ENCODE measurements at regions not wholly inside any gene's neighbourhood (a gene's known extent, or its start where the extent isn't known, plus 50 kb on each side); places are given as distances from the start of the nearest gene placed in this dataset.
"Not testable (repeated sequence)": the region's sequence is repeated elsewhere in the genome, so short reads cannot be mapped to it uniquely, and the experiment has no call there.

DNA sequence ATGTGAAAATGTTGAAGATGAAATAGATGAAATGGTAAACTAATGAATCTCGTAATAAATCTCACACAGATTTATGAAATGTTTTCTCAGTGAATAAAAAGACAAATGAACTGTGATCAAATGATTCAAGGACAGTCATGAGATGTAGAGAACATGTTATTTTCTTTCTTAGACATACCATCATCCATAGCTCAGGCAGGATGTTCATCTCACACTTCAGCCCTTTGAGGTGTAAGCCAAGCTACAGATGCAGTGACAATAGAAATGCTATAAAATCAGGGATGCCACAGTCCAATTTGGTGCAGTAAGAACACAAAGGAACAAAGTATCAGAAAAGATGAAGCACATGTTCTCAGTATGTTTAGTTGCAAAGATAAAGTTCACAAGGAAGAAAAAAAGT, 242.7 kb upstream of the KRR1 start:
- DNase-seq: no peak

GRCh38 chr12:75751769-75752471, 240.5 kb upstream of the KRR1 start:
- no peak for DNase-seq

- no peak for DNase-seq
Observed at GRCh38 chr12:75750716-75751306, 239.4 kb upstream of the KRR1 start.

GRCh38 chr12:75748990-75749389, 237.6 kb upstream of the KRR1 start:
- not testable (repeated sequence) for DNase-seq

- DNase-seq: no peak
Observed at GRCh38 chr12:75748136-75748535, 236.7 kb upstream of the KRR1 start.

GRCh38 chr12:75747572-75748021, 236.2 kb upstream of the KRR1 start:
- no peak for DNase-seq

- no peak for DNase-seq
Observed at GRCh38 chr12:75746621-75747020, 235.2 kb upstream of the KRR1 start.

GRCh38 chr12:75744607-75745256, 233.3 kb upstream of the KRR1 start:
- DNase-seq: no peak

DNA sequence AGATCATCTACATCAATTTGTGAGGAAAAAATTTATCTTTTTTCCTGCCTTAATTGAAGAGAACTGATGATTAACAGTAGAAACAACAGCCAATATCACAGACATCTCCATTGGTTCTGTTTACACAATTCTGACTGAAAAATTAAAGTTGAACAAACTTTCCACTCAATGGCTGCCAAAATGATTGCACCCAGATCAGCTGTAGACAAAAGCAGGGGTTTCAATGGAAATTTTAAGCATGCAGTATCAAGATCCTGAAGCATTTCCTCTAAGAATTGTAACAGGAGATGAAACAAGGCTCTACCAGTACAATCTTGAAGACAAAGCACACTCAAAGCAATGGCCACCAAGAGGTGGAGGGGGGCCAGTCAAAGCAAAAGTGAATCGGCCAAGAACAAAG, 231.6 kb upstream of the KRR1 start:
- DNase-seq: no peak

GRCh38 chr12:75742048-75742447, 230.6 kb upstream of the KRR1 start:
- DNase-seq: no peak

GRCh38 chr12:75739912-75740311, 228.5 kb upstream of the KRR1 start:
- DNase-seq: no peak

DNA sequence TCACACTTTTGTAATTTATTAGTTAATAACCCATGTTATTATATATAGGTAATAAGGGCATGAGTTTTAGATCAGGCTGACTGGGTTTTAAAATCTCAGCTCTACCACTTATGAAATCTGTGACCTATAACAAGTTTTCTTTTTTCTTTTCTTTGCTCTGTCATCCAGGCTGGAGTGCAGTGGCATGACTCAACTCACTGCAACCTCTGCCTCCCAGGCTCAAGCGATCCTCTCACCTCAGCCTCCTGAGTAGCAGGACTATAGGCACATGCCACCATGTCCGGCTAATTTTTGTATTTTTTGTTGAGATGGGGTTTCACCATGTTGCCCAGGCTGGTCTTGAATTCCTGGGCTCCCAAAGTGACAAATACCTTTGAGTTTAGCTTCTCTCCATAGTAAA, 227.7 kb upstream of the KRR1 start:
- DNase-seq: not testable (repeated sequence)

- no peak for DNase-seq
Observed at GRCh38 chr12:75738486-75738885, 227.1 kb upstream of the KRR1 start.

GRCh38 chr12:75735853-75736252, 224.4 kb upstream of the KRR1 start:
- DNase-seq: no peak

GRCh38 chr12:75728826-75729225, 217.4 kb upstream of the KRR1 start:
- no peak for DNase-seq

DNA sequence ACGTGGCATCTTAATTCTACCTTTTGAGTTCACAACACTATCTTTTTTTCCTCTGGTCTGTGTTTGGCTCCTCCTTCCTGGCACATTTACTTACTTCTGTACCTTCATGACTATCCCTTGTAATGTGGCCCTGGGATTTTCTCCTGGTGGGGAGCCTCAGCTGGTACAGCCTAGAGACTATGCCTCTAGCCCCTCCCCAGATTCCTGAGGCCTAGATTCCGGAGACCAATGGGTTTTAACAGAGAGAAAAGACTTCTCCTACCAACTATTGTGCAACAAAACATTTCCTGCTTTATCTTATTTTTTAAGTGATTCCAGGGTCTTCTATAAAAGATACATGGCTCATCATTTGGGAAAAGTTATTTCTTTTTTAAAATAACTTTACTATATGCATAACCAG, 216.2 kb upstream of the KRR1 start:
- DNase-seq: no peak

DNA sequence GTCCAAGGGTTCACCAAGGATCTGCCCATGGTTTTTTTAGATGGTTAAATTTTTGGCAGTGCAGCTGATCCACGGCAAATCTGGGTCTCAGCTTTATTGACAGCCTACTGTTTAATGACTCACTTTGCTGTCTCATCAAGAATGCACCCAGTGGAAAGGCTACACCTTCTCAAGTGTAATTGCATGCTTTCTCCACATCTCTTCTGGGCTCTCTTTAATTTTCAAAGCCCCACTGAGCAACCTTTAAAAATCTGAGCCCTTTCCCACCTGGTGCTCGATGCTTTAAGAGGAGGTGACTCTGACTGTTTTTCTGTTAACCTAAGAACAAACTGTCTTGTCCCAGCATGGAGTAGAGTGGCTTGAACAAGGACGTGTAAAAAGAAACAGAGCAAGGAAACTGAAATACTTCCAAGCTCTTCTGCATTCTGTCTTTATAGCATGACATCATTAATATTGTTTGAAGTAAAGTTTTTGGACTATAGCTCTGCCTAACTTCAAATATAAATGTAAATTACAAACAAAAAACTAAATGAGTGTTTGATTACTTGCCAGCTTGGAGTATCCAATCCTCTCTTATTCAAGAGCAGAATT, 214.2 kb upstream of the KRR1 start:
- DNase-seq: no peak

GRCh38 chr12:75724928-75725312, 213.5 kb upstream of the KRR1 start:
- DNase-seq: no peak

GRCh38 chr12:75724307-75724927, 213.0 kb upstream of the KRR1 start:
- no peak for DNase-seq

GRCh38 chr12:75722714-75723200, 211.3 kb upstream of the KRR1 start:
- DNase-seq: peak in 1 of 2 donors; percentile 41

DNA sequence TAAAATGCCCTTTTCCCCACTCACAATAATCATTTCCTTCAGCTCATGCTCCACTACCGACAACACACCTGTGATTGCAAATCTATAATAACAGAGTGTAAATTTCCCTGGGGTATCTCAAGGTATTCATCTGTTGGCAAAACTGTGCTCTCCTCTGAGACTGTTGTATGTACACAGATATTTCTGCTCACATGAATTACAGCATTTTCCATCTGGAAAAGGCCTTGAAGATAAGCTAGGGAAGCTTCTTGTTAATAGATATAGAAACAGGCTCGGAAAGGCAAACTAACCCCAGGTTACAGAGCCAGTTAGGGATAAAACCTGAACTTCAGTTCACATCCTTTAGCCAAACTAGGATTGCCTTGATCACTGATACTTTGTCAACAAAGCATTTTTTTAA, 210.4 kb upstream of the KRR1 start:
- DNase-seq: no peak

- DNase-seq: no peak
Observed at GRCh38 chr12:75720812-75721641, 209.6 kb upstream of the KRR1 start.
